ENCODE measurements at regions not wholly inside any gene's neighbourhood (a gene's known extent, or its start where the extent isn't known, plus 50 kb on each side); places are given as distances from the start of the nearest gene placed in this dataset.

DNA sequence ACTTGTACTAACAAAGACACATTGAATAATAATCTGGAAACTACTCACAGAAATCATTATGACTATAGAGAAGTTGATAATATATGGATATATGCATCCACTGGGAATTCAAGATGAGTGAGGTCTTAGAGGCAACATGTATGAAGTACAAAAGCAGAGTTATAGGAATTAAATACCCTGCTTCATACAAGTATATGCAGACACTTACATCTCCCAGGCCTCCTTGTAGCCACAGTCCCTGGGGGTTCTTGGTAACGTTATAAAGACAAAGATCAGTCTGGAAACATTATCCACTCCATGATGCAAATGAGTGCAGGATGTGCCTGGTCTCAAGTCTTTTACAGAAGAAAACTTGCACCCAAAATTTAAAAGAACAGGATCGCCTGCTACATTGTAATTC is 92.4 kb upstream of the ANXA1 start:
- TF ChIP-seq, protein P1, sequence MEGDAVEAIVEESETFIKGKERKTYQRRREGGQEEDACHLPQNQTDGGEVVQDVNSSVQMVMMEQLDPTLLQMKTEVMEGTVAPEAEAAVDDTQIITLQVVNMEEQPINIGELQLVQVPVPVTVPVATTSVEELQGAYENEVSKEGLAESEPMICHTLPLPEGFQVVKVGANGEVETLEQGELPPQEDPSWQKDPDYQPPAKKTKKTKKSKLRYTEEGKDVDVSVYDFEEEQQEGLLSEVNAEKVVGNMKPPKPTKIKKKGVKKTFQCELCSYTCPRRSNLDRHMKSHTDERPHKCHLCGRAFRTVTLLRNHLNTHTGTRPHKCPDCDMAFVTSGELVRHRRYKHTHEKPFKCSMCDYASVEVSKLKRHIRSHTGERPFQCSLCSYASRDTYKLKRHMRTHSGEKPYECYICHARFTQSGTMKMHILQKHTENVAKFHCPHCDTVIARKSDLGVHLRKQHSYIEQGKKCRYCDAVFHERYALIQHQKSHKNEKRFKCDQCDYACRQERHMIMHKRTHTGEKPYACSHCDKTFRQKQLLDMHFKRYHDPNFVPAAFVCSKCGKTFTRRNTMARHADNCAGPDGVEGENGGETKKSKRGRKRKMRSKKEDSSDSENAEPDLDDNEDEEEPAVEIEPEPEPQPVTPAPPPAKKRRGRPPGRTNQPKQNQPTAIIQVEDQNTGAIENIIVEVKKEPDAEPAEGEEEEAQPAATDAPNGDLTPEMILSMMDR (IDR thresholded peaks at IDR 0.05; ENCODE audit: insufficient read depth, low read depth, low read length, missing control alignments), result no peak
- no peak overlapping the region for H3K4me3 ChIP-seq (ENCODE audit: low read depth, low read length)
- no peak for DNase-seq (ENCODE audit: low read depth)

GRCh38 chr9:73056245-73056644 is 95.4 kb upstream of the ANXA1 start:
- DNase-seq (ENCODE audit: low read depth), result no peak
- no peak overlapping the region for H3K4me3 ChIP-seq (ENCODE audit: low read depth, low read length)
- TF ChIP-seq, protein P1 (IDR thresholded peaks at IDR 0.05; ENCODE audit: insufficient read depth, low read depth, low read length, missing control alignments), result no peak

GRCh38 chr9:73054091-73054490 is 97.6 kb upstream of the ANXA1 start:
- TF ChIP-seq, protein P1 (IDR thresholded peaks at IDR 0.05; ENCODE audit: insufficient read depth, low read depth, low read length, missing control alignments), result no peak
- H3K4me3 ChIP-seq (ENCODE audit: low read depth, low read length), result no peak overlapping the region
- no peak for DNase-seq (ENCODE audit: low read depth)

- no peak for DNase-seq (ENCODE audit: low read depth)
- TF ChIP-seq, protein P1 (IDR thresholded peaks at IDR 0.05; ENCODE audit: insufficient read depth, low read depth, low read length, missing control alignments), result no peak
- H3K4me3 ChIP-seq (ENCODE audit: low read depth, low read length), result no peak overlapping the region
These were observed 98.1 kb upstream of the ANXA1 start for GRCh38 chr9:73053543-73053942.

DNA sequence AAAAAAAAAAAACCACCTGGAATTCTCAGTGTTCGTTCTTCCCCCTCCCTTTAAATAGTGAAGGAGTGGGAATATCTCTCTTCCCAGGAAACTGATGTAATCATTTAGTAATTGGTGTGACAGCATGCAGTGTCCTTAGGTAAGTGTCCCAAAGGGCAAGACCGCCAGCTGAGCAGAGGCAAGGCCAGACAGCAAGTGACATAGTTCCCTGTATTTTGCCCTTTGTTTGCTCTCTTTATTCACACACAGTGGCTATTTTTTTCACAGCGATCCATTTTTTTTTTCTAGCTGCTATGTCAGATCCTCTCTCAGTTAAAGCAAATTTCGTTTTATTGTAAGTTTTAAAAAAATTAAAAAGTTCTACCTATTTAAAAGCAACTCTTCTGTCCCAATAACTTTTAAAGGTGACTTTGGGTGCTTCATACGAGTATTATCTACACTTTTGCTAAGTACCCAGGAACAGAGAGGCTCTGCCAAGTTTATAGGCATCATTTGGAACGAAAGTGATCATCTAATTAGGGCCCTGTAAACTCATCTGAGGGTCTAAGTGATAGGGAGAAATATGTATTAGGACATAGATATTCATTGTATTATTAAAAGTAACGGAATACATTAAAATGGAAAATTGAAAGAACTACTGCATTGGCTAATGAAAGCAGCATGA is 98.2 kb upstream of the ALDH1A1 start:
- TF ChIP-seq, protein P1 (IDR thresholded peaks at IDR 0.05; ENCODE audit: insufficient read depth, low read depth, low read length, missing control alignments), result no peak
- no peak for DNase-seq (ENCODE audit: low read depth)
- H3K4me3 ChIP-seq (ENCODE audit: low read depth, low read length), result no peak overlapping the region

- H3K4me3 ChIP-seq (ENCODE audit: low read depth, low read length), result no peak overlapping the region
- no peak for DNase-seq (ENCODE audit: low read depth)
- TF ChIP-seq, protein P1 (IDR thresholded peaks at IDR 0.05; ENCODE audit: insufficient read depth, low read depth, low read length, missing control alignments), result no peak
These were observed 97.4 kb upstream of the ALDH1A1 start for GRCh38 chr9:73050065-73050816.
